ENCODE measurements at regions not wholly inside any gene's neighbourhood (a gene's known extent, or its start where the extent isn't known, plus 50 kb on each side); places are given as distances from the start of the nearest gene placed in this dataset.

DNA sequence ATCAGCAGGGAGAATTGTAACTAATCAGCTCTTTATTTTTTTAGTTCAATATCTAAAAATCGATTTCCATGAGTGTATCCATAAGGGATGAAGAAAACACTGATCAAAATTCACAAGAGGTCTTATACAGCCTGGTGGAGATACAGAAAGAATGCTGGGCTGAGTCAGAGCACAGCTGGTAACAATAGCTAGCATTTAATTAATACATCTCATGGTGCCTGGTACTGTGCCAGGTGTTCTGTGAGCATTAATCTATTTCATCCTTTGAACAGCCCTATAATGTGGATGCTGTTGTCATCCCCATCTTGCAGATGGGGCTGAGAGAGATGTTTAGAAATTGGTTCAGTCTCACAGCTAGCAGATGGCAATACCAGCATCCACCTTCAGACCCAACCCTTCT is 250.9 kb upstream of the RPS6KA3 start:
- no peak for DNase-seq

DNA sequence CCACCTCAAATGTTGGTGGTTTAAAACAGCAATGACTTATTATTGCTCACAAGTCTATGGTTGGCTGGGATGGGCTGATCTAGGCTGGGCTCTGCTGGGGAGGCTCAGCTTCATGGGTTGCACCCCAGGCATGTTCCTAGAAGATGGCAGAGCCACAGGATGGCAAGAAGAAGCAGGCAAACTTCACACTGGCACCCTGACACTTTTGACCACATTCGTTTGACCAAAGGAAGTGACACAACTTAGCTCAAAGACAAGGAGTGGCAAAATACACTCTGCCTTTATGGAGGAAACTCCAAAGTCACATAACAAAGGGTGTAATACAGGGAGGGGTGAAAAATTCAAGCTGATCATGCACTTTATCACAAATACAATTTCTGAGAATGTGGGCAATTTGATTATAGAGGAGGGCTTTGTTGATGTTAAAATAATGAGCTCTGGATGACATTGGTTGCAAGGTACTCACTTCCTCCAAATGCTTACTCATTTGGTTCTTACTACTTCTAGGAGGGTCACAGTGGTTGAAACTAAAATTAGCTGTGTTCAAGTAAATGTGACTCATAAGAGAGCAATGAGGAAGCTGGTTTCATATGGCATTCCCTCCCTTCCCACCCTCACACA is 249.2 kb upstream of the RPS6KA3 start:
- DNase-seq = no peak

DNA sequence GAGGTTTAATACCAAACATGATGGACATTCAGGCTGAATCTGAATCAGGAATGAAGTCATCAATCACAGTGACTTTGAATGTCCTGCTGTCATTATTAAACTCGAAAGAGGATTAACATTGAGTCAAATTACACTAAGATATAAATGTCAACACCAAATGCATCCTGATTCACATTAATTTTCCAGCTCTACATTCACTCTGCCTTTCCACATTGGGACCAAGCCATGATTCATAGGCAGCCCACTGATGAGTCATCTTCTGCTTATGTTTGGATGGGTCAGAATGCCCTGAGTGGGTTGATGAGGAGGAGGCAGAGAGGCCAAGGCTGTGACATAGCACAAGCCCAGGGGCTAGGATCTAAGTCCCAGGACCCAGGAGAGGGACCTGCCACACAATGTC is 247.6 kb upstream of the RPS6KA3 start:
- peak in 1 of 2 experiments; percentile 1 for DNase-seq

DNA sequence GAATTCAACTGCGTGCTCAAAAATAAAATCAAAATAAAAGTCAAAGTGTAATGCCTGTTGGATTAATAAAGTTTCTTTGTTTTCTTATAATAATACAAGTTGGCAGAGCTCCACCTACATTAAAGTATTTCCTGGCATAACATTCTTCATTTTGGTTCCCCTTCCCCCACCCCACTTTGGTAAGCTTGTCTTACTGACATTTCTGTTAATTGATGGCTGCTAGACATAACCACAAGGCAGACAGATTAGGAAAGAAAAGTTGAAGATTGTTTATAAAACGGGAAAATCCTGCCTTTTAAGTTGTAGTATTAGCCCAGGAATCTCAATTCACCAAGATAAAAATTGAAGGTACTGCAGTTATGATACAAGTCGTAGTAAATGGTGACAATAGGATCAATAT is 246.5 kb upstream of the RPS6KA3 start:
- no peak for DNase-seq

DNA sequence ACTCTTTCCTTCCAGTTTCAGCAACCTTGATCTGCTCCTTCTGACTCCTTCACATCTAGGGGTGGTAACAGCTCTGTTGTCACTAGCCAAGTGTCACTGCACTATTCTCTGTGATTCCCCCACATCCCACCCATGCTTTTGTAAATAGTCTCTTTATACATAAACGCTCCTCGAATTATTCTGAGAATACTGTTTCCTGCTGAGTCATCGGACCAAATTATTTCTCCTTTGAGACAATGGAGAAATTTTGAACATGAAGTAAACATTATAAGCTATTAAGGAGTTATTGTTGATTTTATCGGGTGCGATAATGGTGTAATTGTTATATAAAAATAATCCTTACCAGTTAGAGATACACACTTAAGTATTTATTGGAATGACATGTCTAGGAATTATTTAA is 245.1 kb upstream of the RPS6KA3 start:
- DNase-seq = no peak

DNA sequence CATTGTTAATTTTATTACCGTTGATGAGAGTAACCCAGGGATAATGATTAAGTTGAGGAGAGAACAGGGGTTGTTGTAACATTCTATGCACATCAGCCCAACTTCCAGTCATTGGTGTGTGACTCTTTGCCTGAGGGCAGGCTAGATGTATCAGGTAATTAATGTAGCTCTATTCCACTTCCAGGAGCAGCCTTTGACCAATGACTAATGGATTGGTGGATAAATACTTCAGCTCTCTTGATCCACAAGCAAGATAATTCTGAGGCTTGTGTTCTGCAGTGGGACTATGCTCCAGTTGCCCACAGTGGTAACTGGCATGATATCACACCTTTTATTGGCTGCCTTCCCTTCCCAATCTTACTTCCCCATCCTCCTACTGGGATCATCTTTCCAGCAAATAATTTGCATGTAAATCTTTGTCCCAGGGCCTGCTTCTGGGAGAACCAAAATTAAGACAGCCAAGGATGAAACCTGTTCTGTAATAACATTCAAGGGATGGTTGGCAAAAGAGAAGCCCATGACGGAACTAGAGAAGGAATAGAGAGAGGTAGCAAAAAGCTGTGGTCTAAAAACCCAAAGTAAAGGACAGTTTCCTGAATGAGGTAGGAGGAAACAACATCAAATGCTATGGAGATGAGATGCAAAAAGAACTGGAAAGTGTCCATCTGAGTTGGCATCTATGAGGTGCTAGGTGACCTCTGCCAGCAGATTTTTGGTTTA is 241.4 kb upstream of the RPS6KA3 start:
- no peak for DNase-seq

DNA sequence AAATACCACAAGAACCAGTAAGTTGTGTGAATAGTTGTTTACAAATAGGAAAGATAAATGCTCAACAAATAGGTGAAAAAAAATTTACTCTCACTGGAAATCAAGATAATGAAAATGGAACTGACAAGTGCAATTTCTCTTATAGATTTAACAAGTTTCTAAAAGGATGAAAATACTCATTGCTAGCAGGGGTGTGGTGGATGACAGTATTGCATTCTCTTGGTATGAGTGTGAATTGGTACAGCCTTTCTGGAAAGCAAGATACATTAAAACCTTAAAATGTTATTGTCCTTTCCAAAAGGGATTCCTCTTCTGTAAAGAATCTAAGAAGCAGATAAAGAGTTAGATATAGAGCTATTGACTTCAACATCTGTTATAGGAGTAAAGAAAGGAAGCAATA is 240.0 kb upstream of the RPS6KA3 start:
- DNase-seq = no peak

DNA sequence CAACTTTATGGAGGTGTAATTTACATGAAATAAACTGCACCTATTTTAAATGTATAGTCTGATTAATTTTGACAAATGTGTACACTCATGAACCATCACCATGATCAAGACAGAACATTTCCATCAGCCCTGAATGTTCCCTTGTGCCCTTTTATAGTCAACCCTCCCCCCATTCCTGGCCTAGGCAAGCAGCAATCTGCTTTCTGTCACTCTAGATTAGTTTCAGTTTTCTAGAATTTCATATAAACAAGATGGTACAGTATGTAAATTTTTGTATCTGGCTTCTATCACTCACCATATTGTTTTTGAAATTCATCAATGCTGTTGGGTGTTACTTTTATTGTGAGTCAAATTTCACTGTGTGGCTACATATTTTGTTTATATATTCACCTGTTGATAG is 234.2 kb upstream of the RPS6KA3 start:
- no peak for DNase-seq

DNA sequence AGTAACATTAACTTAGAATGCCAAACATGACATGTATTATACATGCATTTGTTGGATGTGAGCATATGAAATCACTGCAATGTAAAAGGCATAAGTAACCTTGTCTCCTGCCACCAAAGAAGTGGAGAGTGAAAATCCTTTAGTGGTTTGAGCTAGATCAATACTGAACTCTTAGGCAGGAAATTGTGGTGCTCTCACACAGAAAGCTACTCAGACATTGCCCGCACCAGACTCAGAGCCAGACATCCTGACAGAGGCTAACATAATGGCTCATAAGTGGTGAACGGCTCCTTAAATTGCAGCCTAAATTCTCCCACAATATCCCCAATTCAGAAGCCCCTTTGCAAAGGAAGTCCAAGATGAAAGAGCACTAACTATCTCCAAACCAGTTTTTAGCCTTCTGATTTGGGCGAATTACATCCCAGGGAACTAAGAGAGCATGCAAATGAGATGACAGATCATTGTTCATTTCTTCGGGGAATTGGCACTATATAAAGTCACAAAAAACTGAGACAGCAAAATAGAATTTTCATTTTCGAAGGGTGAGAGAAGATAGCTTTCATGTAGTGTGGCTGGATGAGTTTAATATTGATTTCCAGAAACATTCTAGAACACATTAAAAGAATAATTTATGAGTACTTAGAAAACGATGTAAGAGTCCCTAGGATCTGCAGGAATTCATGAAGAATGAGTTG is 233.6 kb upstream of the RPS6KA3 start:
- no peak for DNase-seq

DNA sequence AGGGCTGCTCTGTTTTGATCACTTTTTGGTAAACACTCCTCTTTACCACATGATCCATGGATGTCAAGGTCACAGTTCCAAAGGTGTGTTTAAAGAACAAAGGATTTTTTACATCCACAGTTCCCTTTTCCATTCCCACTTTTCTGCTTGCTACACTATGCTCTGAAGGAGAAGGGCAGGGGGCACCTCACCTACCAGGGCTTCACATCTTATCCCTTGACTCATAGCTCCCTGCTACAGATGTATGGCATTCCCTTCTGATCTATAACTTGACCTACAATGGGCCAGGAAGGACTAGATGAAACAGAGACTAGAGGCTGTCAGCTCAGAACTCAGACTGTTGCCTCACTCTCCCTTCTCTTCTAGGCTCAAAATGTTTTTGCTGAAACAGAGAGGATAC is 233.1 kb upstream of the RPS6KA3 start:
- DNase-seq = no peak

DNA sequence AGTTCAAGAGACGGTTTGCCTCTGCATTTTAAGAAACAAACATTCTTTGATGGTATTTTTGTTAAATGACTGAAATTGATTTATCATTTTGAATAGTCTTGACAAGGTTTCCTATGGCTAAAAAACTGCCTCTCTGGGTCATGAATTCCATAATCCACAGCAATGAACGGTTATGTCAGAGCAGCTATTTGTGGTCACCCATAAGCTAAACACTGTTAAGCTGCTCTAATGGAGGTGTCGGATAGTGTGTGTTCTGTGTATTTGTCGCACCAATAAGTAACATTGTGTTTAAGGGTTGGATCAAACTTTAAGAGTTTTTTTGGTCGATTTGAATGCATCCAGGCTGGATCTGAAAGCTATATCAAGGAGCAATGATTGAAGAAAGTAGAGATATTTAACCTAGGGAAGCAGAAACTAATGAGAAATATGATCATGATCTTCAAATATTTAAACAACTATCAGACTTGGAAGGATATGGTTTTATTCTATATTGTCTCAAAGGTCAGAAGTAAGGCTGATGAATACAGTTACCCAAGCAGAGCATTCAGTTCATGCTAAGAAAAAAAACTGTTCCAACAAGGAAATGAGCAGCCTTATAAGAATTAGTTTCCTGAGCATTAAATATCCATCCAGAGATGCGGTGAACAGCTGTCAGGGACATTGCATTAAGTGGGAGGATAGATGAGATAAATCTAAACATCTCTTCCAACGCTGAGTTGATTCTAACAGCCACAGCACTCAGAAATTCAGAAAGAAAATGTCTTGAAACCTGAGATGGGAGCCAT is 232.3 kb upstream of the RPS6KA3 start:
- DNase-seq = no peak

DNA sequence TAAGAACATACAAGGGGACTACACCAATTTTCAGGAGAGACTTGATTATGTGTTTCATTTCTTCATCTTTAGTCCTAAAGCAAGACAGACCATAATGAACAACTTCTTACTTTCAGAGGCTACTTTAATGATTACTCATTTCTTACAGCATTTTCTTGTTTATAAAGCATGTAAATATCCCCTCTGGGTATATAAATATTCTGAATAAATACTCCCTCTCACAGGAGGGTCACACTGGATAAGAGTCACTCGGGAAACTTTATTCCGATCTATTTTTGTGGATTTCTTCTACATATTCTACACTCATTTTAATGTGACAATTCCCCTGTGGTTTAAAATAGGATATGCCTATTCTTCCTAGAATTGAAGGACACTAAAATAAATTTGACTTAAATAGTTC is 228.9 kb upstream of the RPS6KA3 start:
- no peak for DNase-seq

DNA sequence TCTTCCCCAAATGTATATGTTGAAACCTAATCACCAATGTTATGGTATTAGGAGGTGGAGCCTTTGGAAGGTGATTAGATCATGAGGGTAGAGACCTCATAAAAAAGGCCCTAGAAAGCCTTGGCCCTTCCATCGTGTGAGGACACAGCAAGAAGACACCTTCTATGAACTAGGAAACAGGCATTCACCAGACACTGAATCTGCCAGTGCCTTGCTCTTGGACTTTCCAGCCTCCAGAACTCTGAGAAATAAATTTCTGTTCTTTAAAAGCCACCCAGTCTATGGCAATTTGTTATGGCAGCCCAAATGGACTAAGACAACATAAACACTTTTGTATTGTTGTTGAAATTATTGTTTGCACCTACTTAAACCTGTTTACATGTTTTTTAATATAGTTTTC is 221.8 kb upstream of the RPS6KA3 start:
- no peak for DNase-seq

DNA sequence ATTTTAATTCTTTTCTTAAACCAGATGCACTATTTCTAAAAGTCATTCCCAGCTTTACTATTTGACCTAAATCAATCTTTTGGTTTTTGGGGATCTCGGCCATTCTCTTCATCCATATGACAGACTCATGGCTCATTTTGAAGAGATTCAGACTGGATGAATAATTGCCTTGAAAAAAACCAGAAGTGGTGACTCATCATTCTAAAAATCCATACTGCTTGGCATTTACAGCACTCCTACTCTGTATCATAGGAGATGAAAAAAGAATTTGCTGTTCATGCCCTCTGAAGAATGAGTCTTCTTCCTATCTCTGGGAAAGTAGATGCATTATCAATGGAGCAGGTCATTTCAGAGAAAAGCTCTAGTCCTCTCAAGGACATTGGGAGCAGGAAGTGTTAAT is 220.5 kb upstream of the RPS6KA3 start:
- DNase-seq = no peak

DNA sequence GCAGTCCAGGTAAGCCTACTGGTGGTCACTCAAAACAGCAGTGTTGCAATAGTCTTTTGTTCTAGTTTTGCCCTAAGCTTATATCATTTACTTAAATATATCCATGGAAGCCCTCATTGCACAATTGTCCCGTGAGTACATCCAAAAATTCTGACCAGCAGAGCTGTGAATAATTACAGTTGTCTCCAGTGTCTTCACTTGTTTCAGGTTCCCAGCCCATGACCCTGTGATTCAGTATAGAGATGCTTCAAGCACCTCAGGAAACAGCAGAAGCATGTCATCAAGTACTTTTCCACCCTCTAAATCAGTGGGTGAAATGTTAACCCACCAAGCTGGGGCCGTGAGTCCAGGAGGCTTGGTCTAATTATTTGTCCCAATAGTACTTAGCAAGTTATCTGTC is 214.9 kb upstream of the RPS6KA3 start:
- DNase-seq = no peak

DNA sequence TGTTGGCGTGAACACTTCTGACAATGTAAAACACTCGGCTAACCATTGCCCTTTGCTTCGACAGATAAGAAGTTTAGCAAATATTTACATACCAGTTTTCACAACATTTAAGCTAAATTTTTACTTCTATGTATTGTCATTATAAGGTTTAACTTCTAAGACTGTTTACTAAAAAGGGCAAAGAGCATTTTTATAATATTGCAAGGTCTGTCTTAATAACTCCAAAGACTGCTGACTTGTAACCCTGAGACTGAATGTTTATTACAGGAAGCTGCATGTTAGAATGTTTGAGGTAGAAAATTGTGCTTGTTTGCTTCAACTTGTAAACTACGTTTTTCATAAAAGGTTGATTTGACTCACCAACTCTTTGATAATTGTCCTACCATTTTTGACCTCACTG is 213.2 kb upstream of the RPS6KA3 start:
- no peak for DNase-seq

DNA sequence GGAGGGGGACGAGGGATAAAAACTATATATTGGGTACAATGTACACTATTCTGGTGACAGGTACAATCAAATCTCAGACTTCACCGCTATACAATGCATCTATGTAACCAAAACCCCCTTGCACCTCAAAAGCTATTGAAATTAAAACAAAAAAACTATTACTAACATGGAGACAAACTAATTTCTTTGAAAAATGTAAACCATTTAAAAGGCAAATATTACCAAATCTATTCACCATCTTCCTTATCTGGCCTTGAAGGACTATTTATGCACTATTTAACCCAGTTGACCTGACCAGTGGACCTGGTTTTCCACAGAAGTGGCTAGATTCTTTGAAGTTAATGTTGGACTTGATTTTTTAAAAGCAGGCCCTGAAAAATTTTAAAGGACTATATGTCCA is 212.3 kb upstream of the RPS6KA3 start:
- DNase-seq = no peak

DNA sequence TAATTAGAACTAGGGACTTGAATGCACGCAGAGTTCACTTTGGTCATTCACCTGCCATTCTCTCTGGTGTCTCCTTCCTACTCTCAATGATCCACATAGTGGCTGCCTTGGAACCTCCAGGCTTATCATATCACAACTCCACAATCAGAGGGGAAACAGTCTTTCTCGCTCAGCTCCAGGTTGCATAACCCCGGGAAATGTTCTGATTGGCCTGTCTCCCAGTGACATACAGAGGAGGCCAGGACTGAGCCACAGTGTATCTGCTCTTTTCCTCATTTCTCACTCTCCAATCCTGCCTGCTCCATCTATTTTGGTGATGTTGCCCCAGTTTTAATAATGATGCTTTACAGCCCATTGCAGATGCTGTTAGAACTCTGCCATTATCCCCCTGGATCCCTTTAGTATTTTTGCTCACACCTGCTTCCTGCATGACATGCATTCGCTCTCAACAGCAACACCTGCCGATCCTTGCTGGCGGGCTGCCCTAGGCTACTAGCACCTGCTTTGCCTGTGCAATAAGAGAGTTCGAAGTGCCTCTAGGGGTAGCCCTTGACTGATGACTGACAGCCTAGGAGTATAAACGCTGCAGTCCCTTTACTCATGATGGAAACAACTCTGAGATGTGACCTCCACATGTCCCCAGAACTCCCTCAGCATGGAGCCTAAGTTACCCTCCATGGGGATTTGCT is 211.3 kb upstream of the RPS6KA3 start:
- DNase-seq = peak; percentile 71 to 72

DNA sequence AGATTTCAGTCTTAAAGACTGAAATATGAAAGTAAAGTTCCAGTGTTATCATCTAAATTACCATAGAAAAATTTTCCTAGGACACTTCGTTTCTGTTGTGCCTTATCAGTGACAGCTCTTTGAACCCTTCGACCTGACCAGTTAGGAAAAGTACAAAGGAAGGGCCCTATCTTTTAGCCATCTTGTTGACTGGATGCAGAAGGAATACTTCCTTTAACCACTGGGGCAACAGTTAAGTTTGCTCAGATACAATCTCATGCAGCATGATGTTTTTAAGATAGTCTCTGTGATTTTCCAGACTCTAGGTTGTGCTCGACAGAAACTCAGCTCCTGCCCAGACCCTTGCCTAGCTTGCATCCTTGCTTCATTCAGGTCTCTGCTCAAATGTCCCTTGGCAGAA is 210.5 kb upstream of the RPS6KA3 start:
- no peak for DNase-seq

DNA sequence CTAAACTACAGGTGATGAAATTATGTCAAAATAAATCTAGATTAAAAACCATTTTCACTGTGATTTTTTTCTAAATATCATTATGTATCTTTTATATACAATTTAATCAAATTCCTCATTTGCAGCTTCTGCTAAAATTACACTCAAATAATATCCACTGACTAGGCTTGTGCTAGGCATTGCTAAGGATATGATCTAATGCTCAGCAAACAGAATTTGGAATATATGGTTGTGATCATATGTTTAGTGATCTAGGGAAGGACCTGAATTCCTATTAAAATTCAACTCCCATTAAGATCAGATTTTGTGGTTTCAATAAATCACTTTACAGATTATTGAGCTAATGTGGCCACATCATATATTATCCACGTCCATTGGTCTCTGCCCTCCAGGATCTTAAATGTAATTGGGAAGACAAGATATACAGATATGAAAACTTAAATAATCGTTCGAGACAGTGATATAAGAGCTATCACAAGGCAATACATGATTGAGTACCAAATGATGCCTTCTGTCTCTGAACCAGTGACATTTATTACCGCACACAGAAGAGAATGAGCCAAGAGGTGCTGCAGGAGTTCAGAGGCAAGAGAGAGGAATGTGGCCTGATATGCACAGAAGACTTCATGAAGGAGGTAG is 206.0 kb upstream of the RPS6KA3 start:
- no peak for DNase-seq

DNA sequence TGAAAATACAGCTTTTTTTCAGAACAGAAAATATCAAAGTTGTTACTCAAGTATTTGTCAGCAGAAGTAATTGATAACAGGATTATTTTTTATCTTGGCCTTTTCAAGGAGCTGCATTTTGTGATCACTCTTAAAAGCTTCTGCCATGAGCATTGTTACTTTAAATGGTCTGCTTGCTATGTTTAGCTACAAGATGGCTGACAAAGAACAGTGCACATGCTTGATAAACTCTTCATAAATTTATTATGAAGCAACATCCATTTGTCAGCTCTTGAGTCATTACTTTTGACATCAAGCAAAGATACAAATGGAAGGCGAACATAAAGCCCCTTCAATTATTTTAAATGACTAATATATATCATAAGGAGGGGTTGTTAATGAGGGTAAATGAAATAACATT is 205.4 kb upstream of the RPS6KA3 start:
- no peak for DNase-seq

DNA sequence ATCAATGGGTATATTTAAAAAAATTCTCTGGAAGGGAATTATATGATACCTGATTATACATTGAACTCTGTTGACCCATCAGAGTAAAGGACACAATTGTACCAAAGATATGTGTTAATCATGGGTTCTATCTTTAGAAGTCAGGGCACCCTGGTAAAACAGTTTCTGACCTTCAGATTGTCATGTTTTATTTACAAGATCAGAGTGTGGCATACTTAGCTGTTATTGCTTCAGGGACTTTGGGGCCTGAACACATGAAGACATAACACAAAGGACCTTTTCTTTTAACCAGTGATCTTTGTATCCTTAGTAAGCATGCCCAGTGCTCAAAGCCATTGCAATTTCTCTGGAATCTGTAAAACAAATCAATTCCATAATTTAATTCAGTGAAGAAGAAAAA is 204.8 kb upstream of the RPS6KA3 start:
- no peak for DNase-seq
